OCI-LY1 (cell line): ENCODE measurements at regions not wholly inside any gene's neighbourhood (a gene's known extent, or its start where the extent isn't known, plus 50 kb on each side); places are given as distances from the start of the nearest gene placed in this dataset.

Source experiments
- EZH2 ChIP-seq: fragments of 200-600 bp; sonication (generic), shearing (Covaris generic); IDR thresholded peaks from 2 replicates; pipeline ENCODE4 v1.8.0; 2017; ENCODE audit warnings: borderline replicate concordance, mixed run types, mild to moderate bottlenecking, antibody characterized with exemption, low read length, moderate library complexity, mixed read lengths
- TF ChIP-seq, protein P1 (sequence below): fragments of 200-600 bp; sonication (generic), shearing (Covaris generic); IDR thresholded peaks from 2 replicates; pipeline ENCODE4 v1.5.1; 2017; ENCODE audit warnings: mild to moderate bottlenecking, antibody characterized with exemption, low read length, moderate library complexity, mixed read lengths

DNA sequence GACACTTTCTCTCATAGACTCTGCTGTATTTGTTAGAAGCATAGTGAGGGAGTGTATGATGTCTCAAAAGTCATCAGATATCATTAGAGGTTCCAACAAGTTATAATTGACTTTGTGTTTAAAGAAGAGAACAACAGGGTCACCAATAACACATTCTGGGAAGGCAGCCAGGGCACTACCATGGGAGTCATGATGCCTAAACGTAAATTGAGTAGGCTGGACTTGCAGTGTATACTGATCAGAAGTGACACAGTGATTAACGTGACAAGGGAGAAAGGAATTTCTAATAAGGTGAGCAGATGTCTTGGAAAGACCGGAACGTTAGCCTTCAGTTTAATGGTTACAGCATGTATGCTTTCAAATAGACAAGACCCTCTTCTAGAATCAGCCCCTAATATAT, 973.2 kb downstream of the NCAM2 start:
- TF ChIP-seq, protein P1, sequence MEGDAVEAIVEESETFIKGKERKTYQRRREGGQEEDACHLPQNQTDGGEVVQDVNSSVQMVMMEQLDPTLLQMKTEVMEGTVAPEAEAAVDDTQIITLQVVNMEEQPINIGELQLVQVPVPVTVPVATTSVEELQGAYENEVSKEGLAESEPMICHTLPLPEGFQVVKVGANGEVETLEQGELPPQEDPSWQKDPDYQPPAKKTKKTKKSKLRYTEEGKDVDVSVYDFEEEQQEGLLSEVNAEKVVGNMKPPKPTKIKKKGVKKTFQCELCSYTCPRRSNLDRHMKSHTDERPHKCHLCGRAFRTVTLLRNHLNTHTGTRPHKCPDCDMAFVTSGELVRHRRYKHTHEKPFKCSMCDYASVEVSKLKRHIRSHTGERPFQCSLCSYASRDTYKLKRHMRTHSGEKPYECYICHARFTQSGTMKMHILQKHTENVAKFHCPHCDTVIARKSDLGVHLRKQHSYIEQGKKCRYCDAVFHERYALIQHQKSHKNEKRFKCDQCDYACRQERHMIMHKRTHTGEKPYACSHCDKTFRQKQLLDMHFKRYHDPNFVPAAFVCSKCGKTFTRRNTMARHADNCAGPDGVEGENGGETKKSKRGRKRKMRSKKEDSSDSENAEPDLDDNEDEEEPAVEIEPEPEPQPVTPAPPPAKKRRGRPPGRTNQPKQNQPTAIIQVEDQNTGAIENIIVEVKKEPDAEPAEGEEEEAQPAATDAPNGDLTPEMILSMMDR: no peak
- TF ChIP-seq EZH2: no peak
